Cardiac fibroblast (primary cell): ENCODE measurements at regions not wholly inside any gene's neighbourhood (a gene's known extent, or its start where the extent isn't known, plus 50 kb on each side); places are given as distances from the start of the nearest gene placed in this dataset.

Experiments used
- DNase-seq, 2 donors: peaks; one replicate each; pipeline versions ENCODE4 v3.0.0 to v3.0.0-alpha.2; 2010; ENCODE audit warnings: low read depth in 2 of 2
- H3K4me3 ChIP-seq, 2 donors: replicated peaks in 1 of 2; 1 replicate in 1 of 2; 2 replicates in 1 of 2; pipeline ENCODE4 v1.5.1; 2011; ENCODE audit warnings: low read depth in 2 of 2, low read length in 2 of 2, mild to moderate bottlenecking in 2 of 2, moderate library complexity in 1 of 2
- CTCF ChIP-seq: IDR thresholded peaks from one replicate; pipeline ENCODE4 v1.5.1; 2011; ENCODE audit warnings: low read depth, mild to moderate bottlenecking, low read length, inconsistent platforms

GRCh38 chr18:44178476-44178875 lies 502.2 kb upstream of the SETBP1 start:
- H3K4me3 ChIP-seq, result no peak overlapping the region
- TF ChIP-seq CTCF, result no peak

GRCh38 chr18:44179693-44180092 lies 501.0 kb upstream of the SETBP1 start:
- no peak overlapping the region for H3K4me3 ChIP-seq
- DNase-seq, result no peak
- no peak for TF ChIP-seq CTCF

More at GRCh38 chr18:44178476-44178875, 502.2 kb upstream of the SETBP1 start:
- peak in 1 of 2 donors; percentile 17 for DNase-seq

- no peak overlapping the region for H3K4me3 ChIP-seq
- peak; percentile 33 to 55 for DNase-seq
- TF ChIP-seq CTCF, result no peak
Measured at GRCh38 chr18:44180683-44181082, 500.0 kb upstream of the SETBP1 start.

- TF ChIP-seq CTCF, result no peak
- no peak overlapping the region for H3K4me3 ChIP-seq
- no peak for DNase-seq
Measured at GRCh38 chr18:44181951-44182747, 498.5 kb upstream of the SETBP1 start.

- H3K4me3 ChIP-seq, result no peak overlapping the region
- DNase-seq, result peak in 1 of 2 donors; percentile 23
- TF ChIP-seq CTCF, result no peak
Measured at GRCh38 chr18:44186001-44186400, 494.7 kb upstream of the SETBP1 start.

GRCh38 chr18:44187090-44187489 lies 493.6 kb upstream of the SETBP1 start:
- H3K4me3 ChIP-seq, result no peak overlapping the region
- DNase-seq, result no peak
- TF ChIP-seq CTCF, result no peak
